ENCODE measurements at regions not wholly inside any gene's neighbourhood (a gene's known extent, or its start where the extent isn't known, plus 50 kb on each side); places are given as distances from the start of the nearest gene placed in this dataset.
"Not testable (repeated sequence)": the region's sequence is repeated elsewhere in the genome, so short reads cannot be mapped to it uniquely, and the experiment has no call there.

DNA sequence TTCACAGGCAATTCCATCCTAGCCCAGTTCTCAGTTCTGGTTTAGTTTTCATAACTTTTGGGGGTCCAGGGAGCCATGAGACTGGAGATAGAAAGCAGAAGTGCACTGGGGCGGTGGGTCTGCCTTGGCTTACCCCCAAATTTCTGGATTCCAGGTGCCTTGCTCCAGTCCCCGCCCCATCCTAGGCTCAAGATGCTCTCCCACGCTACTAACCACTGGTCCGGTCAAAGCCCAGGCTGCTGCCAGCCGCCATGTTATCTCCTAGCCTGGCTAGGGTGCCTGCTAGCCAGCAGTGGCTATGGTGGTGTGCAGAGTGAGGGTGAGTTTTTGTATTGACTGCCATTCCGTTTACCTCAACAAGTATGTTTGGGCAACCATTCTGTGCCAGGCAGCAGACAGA, 107.6 kb upstream of the FOXD4L5 start:
- not testable (repeated sequence) for DNase-seq

DNA sequence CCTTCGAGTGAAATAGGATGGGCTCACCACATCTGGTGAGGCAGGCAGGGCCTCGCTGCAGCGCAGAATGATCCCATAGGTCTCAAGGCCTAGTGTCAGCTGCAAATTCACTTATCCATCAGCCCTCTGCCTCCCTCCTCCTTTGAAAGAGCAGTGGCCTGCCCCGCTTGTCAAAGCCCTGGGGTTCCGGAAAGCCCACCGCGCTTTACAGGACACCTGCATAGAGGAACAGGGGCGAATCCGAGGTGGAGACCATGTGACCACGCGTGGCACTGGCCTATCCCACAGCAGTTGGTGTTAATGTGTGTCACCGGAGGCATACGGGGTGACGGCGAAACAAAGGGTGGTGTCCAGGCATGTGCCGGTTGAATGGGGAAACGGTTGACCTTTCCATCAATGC, 104.7 kb upstream of the FOXD4L5 start:
- not testable (repeated sequence) for DNase-seq

DNA sequence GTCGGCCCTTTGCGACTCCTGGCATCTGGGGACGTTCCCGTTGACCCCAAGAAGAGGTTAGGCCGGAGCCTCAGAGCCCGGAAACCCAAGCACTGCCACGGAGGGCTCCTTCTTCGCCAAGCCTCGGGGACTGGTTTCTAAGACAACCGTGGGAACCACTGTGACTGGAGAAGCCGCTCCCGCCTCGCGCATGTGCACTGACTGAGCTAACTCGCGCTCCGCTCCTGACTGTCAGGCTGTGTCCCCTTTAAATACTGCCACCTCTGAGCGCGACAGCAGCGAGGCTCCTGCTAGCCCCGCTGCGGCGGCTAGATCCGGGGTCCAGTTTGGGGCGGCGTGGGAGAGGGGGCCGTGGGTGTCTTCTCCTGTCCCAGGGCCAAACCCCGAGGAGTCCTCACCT, 104.2 kb upstream of the FOXD4L5 start:
- DNase-seq: not testable (repeated sequence)

DNA sequence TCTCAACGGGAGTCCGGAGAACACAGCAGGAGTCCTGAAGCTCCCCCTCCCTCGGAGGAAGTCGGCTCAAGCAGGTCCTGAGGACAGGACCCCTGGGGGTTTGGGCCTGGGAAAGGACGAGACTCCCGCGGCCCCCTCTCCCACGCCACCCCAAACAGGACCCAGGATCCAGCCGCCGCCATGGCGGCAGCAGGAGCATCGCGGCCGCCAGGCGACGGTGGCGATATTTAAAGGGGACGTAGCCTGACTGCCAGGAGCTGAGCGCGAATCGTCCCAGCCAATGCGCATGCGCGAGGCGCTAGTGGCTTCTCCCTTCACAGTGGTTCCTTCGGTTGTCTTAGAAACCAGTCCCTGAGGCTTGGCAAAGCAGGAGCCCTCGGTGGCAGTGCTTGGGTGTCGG, 101.7 kb upstream of the FOXD4L5 start:
- not testable (repeated sequence) for DNase-seq

DNA sequence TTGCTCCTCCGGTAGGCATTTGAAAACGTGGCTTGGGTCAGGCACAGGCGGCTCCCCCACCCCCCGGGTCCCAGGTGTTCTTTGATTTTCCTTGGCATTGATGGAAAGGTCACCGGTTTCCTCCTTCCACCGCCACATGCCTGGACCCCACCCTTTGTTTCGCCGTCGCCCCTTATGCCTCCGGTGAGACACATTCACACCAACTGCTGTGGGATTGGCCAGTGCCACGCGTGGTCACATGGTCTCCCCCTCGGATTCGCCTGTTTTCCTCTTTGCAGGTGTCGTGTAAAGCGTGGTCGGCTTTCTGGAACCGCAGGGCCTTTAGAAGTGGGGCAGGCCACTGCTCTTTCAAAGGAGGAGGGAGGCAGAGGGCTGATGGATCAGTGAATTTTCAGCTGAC, 101.2 kb upstream of the FOXD4L5 start:
- DNase-seq: not testable (repeated sequence)

DNA sequence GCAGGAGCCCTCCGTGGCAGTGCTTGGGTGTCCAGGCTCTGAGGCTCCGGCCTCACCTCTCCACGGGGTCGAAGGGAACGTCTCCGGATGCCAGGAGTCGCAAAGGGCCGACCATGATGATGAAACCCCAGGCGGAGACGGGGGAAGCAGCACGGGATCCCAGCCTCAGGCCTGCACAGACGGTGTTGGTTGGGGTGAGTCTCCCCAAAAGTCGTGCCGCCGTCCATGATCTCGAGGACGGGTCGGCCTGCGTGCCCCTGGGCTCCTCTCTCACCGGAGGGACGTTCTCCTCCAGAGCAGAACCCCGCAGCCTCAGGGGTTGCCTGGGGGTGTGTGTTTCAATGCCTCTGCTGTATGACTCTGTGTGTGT, 100.6 kb upstream of the FOXD4L5 start:
- not testable (repeated sequence) for DNase-seq

DNA sequence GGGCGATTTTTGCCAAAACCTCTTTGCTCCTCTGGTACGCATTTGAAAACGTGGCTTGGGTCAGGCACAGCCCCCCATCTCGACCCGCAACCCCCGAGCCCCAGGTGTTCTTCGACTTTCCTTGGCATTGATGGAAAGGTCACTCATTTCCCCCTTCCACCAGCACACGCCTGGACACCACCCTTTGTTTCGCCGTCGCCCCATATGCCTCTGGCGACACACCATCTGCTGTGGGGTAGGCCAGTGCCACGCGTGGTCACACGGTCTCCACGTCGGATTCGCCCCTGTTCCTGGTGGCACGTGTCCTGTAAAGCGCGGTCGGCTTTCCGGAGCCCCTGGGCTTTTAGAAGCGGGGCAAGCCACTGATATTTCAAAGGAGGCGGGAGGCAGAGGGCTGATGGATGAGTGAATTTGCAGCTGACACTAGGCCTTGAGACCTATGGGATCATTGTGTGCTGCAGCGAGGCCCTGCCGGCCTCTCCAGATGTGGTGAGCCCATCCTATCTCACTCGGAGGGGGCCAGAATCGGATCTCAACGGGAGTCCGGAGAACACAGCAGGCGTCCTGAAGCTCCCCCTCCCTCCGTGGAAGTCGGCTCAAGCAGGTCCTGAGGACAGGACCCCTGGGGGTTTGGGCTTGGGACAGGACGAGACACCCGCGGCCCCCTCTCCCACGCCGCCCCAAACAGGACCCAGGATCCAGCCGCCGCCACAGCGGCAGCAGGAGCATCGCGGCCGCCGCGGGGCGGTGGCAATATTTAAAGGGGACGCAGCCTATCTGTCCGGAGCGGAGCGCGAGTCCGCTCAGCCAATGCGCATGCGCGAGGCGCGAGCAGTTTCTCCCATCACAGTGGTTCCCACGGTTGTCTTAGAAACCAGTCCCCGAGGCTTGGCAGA, 100.0 kb upstream of the FOXD4L5 start:
- not testable (repeated sequence) for DNase-seq

DNA sequence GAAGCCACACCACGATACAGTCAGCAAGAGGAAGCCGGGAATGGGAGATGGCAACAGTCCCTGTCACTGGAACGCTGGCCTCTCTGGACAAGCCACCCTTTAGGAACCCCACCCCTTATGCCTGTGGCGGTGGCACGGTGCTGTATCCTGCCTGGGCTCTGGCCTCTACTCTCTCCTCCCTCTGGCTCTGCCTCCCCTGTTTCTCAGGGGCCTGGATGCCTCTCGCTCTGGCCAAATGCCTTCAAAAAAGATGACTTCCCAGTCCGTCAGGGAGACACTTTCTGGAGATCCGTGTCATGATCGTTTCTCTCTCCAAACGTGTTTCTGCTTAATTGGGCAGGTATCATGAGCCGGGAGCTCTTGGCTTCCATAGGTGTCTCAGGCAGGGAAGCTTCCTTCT, 99.1 kb upstream of the FOXD4L5 start:
- not testable (repeated sequence) for DNase-seq

DNA sequence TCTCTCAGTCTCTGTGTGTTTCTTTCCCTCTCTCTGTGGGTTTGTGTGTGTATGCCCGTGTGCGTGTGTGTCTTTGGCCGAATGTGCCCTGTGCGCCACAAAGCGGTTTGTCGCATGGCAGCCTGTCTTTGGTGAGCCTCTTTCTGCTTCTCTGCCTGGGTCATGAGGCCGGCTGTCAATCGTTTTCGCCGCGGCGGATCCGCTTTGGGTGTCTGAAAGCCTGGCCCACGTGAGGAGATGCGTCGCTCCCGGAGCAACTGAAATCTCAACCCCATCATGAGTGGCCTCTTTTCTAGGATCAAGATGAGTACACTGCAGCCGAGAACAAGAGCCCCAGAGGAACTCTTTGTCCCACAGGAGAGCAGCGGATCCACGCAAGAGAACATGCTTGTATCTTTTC, 98.6 kb upstream of the FOXD4L5 start:
- not testable (repeated sequence) for DNase-seq

DNA sequence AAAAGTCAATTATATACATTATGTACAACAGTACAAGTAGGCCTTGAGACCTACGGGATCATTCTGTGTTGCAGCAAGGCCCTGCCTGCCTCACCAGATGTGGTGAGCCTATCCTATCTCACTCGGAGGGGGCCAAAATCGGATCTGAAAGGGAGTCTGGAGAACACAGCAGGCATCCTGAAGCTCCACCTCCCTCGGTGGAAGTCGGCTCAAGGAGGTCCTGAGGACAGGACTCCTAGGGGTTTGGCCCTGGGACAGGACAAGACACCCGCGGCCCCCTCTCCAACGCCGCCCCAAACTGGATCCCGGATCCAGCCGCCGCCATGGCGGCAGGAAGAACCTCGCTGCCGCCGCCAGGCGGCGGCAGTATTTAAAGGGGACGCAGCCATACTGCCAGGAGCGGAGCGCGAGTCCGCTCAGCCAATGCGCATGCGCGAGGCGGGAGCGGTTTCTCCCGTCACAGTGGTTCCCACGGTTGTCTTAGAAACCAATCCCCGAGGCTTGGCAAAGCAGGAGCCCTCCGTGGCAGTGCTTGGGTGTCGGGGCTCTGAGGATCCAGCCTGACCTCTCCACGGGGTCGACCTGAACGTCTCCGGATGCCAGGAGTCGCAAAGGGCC, 97.8 kb upstream of the FOXD4L5 start:
- DNase-seq: not testable (repeated sequence)

All from NCI-H1105 (cell line).